GM21717 (cell line): ENCODE measurements at regions not wholly inside any gene's neighbourhood (a gene's known extent, or its start where the extent isn't known, plus 50 kb on each side); places are given as distances from the start of the nearest gene placed in this dataset.
"Not testable (repeated sequence)": the region's sequence is repeated elsewhere in the genome, so short reads cannot be mapped to it uniquely, and the experiment has no call there.

Experiments
- ATAC-seq: cut with Tn5 transposase; IDR thresholded peaks from one replicate; pipeline ENCODE4 v1.9.1; 2021; ENCODE audit warnings: mild to moderate bottlenecking, moderate library complexity; ENCODE audit not compliant: unreplicated experiment

DNA sequence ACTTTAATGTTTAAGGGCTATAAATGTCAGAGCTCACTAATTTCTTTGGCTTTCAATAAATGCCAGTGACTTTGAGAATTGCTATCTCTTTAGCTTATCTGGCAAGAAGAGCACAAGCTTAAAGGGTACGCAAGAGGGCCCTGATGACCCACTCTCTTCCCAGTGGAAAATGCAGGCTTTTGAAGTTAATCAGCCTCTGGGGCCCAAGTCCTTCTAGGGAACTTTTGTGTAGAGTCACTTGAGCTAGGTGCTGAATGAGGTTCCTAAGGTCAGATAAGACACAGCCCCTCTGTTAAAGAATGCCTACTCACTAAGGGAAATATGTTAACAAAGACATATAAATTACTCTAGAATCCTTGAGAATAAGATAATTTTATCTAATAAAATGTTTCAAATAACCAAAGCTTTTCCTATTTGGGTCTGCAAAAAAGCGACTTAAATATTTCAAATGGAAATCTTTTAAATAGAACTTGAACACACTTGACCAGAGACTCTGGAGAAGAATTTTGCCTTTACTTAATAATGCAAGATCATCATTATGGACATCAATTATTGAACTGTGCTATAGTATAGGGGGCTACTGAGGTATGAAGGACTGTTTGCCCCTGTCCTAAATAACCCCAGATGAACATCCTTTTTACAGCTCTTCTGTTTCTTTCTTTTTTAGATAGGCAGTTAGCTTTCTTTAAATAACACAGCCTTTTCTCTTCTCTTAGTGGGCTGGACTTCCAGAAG lies 430.1 kb downstream of the GBA3 start:
- ATAC-seq: no peak

DNA sequence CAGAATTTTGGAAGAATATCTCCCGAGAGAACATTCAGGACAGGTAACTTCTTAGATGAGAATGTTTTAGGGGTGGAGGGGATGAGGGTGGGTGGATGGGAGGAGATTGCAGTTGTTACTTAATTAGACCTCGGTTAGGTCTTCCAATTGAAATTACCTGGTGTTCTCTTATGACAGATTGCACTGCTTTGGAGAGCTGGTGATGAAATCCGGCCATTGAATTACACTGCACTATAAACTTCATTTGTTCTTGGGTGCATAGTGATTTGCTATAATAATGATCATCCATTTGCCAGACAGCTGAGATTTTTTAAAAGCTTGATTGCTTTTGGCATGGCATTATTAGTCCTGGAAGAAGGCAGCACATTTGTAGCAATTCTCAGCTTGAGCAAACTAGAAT lies 427.6 kb downstream of the GBA3 start:
- ATAC-seq: no peak

DNA sequence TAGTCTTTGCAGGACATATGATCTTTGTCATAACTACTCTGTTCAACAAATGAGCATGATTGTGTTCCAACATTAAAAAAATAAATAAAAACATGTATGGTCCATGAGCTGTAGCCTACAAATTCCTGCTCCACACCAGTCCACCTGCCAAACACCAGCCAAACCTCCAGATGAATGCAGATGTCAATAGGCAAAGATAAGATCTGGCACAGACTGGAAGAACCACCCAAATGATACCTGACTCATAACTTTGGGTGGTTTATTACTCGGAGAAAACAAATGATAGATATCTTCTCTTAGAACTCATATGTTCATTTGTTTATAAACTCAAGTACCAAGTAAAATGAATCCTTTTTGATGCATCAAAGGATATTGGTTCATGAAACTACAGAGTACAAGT lies 425.1 kb downstream of the GBA3 start:
- no peak for ATAC-seq

DNA sequence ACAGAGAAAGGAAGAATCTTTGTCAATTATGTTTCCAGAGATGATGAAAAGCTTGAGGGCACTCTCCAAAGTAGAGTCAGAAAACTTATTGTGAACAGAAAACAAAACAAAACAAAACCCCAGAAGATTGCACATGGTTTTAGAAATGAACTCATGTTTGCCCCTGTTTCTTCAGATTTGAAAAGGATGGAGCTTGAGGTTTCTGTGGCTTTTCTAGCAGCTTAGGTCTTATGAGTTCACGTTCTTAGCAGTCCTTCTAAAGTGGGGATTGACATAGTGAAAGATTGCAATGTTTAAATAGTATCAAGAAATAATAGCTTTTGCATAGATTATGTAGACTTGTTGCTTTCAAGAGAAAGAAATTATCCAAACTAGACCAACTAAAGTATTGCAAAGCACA lies 421.8 kb downstream of the GBA3 start:
- no peak for ATAC-seq

DNA sequence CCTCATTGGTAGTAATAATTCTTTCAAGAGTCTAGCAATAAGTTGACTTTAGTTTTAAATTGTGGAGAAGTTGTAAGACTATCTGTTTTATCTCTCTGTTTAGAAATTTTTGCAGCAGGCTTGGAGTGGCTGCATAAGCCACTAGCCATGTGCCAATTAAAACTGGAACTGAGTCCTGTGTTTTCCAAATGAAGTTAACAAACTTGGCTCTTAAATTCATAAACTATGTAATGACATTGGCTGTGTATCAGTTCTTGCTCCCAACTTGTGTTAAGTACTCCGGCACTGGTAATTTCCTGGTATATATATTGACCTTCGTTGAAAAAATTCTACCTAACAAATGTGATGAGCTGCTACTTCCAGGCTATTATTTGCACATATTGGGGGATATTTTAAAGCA lies 420.4 kb downstream of the GBA3 start:
- no peak for ATAC-seq

DNA sequence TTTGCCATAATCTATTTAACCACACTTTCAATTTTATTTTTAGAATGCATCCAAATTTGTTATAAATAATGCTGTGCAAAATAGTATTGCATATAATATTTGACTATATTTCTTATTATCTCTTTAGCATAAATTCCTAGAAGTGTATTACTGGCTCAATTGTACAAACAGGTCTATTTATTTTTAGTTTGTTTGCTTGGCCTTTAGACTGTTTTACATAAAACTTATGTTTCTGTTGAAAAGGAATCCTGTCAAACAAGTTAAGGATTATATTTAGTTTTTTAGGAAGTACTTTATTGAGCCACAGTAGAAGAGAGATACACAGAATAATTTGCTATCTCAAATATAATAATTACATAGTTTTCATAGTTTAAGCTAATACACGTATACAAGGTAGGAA lies 413.8 kb downstream of the GBA3 start:
- no peak for ATAC-seq

DNA sequence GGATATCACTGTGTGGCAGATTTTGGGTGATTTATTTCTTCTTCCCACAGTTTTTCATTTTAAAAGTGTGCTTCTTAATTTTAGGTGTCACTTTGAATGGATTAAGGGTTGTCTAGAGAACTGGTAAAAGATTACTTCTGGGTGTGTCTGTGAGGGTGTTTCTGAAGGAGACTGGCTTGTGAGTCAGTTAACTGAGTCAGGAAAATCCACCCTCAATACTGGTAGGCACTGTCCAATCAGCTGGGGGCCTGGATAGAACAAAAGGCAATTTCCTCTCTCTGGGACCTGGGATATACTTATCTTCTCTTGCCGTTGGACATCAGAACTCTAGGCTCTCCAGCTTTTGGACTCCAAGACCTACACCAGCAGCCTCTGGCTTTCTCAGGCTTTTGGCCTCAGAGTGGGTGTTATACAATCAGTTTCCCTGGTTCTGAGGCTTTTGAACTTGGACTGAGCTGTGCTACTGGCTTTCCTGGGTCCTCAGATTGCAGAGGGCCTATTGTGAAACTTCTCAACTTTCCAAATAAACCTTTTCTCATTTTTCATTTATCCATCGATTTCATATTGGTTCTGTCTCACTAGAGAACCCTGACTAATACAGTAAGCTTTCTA lies 413.1 kb downstream of the GBA3 start:
- ATAC-seq: no peak

DNA sequence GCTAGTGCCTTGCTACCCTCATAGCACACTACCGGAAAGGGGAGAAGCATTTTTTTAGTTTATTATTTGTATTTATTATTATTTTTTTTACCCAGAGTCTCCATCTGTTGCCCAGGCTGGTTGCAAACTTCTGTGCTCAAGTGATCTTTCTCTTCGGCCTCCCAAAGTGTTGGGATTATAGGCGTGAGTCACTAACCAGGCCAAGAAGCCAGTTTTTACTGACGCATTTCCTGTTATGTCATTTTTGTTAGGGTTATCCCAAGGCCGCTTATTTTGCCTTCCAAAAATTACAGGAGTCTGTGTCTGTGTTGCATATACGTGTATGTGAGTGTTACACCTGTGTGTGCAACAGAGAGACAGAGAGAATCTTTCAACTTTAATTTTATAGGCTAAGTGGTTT lies 404.5 kb downstream of the GBA3 start:
- no peak for ATAC-seq

DNA sequence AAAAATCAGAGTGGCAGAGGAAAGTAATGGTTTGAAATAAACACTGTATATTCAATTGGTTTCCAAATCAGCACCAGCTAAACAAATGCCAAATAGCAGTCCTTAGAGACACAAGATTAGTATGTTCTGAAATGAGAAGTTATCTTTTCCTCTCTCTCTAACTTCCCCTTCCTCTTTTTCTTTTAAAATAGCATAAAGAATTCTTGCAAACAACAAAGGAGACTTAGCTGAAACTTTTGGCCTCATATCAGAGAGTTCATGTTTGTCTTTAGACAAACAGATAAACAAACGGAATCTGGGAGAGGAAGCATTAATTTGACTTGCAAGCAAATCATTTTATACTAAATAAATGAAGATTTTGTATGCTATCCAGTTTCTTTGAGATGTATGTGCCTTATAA lies 399.0 kb downstream of the GBA3 start:
- no peak for ATAC-seq

DNA sequence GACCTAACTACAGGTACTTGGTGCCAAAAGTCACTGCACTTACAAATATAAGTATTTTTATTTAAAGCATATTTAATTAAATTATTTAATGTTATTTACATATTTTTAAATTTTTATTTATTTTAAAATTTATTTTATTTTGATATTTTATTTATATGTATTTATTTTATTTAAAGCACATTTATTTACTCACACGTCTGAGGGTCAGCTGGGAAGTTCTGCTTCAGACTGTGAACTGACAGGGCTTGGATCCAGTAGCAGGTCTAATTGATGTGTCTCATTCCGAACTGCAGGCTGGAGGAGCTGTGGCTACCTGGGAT lies 392.5 kb downstream of the GBA3 start:
- no peak for ATAC-seq

DNA sequence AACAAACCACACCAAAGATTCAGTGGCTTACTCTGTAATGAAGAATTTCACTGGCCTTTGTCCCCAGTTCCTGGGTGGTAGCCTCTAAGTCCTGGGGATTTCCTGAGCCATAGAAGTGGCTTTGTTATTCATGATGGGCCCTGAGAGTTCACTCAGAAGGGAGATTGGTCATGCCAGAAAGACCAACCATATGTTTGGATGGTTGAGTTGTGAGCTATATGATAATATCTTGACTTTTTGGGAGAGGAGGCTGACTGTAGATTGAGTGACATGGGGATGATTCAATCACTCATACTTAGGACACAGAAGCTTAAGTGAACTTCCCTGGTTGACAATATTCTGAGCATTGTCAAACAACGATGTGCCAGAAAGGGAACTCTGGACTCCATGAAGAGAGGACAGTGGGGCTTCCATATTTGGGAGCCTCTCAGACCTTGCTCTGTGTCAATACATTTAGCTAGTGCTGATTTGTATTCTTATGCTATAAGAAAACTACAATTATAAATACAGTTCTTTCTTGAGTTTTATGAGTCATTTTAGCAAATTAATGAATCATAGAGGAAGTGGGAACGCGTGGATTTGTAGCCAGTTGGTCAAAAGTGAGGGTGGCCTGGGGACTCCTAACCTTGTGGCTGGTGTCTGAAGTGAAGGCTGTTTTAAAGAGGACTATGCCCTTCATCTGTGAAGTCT lies 392.0 kb downstream of the GBA3 start:
- no peak for ATAC-seq

DNA sequence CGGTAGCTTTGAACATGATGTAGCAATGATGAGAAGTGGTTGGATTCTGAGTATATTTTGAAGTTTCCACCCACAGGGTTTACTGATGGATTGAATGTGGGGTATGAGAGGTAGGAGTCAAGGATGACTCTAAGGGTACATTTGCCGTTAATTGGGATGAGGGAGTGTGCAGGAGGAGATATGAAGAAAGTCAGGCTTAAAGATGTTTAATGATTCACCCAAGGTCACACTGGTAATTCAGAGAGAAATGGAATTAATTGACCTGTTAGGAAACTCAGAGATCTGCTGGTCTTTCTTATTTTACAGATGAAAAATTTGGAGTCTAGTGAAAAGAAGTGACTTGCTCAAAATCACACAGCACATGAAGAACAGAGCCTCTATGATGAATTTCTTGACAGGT lies 390.7 kb downstream of the GBA3 start:
- no peak for ATAC-seq

DNA sequence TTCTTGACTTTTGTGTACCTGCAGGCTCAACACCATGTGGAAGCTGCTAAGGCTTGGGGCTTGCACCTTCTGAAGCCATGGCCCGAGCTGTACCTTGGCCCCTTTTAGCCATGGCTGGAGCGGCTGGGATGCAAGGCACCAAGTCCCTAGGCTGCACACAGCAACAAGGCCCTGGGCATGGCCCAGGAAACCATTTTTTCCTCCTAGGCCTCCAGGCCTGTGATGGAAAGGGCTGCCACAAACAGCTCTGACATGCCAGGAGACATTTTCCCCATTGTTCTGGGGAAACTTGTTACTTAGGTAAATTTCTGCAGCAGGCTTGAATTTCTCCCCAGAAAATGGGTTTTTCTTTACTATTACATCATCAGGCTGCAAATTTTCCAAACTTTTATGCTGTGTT lies 387.4 kb downstream of the GBA3 start:
- not testable (repeated sequence) for ATAC-seq

DNA sequence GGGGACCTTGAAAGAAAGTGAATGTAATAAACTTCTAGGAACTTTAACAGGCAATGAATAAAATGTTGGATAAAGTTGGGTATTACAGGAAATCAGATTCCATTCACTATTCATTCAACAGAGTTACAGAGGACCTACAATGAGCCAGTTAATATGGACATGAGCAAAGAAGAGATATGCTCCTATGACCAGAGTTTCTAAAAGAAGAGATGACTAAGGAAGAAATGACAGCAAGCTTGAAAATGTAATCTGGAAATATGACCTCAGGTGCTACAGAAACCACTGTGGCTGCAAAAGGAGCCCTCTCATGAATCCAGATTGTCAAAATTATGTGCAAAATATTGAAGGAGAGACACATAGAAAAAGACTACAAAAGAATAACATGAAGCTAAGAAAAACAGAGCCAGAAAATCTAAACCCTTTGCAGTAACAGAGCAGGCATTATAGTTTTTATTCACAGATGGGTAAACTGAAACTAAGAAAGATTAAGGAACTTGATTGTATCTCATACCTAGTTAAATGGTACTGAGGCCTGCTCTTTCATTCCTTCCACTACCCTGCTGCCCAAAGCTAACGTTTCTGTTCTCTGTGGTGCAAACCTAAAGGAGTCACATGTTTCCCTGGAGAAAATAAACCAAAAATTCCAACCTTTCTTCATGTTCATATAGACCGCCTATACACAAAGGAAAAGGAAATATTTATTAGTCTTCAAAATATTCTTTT lies 378.3 kb downstream of the GBA3 start:
- no peak for ATAC-seq

DNA sequence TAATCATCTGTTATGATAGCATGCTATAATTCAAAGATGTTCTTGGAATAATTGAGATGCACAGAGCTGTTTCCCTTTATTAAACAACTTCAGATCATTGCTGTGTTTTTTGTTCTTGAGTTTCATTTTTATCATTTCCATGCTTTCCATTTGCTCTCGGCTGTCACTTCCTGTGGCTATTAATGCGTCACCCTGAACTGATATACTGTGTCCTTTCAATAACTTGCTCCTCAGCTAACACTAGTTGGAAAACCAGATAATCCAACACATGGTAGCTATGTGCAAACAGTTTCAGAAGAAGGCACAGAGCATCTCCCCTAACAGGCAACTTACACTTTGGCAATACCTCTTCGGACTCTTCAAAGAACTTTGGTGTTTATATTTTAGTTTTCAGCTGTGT lies 376.0 kb downstream of the GBA3 start:
- ATAC-seq: no peak

DNA sequence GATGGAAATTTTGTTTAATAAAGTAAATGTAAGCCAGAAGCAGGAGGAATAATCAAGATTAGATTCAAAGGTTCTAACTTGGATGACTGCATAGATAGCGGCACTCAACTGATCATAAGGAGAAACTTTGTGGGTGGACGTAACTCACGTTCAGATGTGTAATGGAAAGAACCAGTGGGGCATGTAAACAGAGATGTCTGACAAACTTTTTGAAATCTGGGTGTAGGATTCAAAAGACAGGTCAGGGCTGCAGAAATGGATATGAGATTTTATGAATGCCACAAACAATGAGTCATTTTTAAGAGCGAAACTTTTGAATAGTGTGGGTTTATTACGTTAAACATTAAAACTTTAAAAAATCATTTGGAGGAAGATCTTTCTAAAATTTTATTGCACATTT lies 375.6 kb downstream of the GBA3 start:
- no peak for ATAC-seq

DNA sequence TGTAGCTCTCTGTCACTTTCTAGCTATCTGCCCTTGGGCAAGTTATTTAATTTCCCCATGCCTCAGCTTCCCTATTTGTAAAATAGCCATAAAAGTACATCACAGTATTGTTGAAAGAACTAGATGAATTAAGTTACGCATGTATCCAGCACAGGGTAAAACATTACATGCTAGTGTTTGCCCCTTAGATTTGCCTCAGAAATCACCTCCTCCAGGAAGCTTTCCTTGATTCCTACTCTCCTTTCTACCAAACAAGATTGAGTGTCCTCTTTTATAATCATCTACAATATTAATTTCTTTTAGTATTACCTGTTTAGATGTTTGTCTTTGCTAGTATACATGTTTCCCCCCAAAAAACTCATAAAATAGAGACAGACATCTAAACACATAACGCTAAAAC lies 369.5 kb downstream of the GBA3 start:
- no peak for ATAC-seq

DNA sequence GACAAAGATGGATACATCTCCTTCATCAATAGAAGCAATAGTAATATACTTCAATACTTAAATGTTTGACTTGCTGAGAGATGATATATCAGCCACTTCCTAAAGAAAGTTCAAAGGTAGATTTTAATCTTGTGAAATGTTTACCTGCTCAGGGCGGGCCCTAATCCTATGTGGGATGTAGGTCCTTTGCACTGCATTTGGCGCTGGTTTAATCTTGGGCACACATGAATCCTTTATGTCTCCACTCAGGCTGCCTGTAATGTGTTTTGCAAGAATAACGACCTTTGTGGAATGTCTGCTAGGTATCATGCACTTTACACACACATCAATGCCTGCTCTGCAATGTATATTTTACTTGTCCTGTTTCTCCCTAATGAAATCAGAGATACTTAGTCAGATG lies 368.7 kb downstream of the GBA3 start:
- no peak for ATAC-seq

DNA sequence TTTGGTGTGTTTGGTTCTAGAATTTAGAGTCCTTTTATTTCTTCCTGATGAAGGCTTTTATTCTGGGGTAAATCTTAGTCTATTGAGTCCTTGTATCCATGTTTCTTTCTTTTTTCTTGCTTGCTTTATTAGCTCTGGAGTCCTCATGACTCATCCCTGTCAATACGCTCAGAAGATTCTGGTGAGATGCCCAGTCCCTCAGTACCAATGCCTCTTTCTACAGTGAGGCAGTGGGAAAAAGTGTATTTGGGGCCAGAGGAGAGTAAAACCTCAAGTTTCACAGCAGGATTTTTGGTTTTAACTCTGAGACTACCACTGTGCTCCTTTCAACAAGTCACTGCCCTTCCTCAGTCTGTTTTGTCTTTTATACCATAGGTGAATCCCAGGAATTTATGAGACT lies 368.0 kb downstream of the GBA3 start:
- no peak for ATAC-seq

DNA sequence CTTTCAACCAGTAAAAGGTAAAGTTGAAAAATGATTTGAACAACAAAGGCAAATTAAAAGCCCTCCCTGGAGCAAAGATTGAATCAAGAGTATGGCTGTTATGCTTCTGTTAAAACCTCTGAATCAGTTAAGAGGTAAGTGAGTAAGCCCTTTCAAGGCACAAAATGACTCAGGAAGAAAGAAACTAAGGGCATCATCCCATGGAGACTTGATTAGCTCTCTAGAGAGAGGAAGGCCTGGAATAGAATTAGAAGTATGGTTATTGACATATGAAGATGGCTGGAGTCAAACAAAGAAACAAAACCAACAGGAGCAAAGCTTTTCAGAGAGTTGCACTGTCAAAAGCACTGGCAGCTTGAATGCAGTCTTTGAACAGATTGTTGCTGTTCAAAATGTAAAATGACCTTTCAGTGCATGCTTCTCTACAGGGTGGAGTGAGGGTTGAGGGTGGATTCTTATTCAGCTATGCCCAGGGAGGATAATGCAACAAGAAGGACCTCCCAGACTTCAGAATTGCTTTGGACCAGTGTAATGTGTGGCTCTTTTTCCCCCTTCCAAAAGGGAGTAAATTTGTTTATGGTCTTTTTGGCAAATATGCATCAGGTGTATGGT lies 365.5 kb downstream of the GBA3 start:
- no peak for ATAC-seq

DNA sequence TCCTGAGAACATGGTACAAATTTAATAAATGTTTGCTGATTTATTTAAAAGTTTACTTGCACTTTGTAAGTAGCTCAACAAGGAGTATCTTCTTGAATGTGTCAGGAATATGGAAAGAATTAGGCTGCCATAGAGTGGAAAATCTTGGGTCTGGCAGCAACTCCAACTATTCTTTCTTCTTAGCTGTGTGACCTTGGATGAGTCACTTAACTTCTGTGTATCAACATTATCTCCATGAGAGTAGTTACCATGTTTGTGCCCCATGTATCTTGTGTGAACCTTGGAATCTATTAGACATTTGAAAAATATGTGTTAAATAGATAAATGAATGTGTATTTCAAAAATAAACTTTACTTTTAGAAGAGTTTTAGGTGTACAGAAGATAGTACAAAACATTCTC lies 348.8 kb downstream of the GBA3 start:
- ATAC-seq: no peak

DNA sequence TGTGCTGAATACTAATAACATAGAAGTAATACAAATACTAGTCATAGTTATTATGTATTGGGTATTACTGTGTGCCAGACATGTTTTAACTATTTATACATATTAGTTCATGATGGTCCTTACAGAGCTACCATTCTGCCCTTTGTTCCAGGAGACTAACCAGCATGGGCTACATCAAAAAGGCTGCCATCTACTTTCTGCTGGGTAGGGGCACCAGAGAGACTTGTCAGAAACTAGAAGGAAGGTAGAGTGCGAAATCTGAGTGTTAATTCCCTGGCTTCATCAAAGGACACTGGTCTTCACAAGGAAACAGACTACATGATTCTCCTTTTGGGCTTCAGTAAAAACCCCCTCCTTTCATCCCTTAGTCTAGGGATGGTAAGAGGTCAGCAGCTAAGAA lies 347.8 kb downstream of the GBA3 start:
- ATAC-seq: no peak
